D721Med (cell line): ENCODE measurements at regions not wholly inside any gene's neighbourhood (a gene's known extent, or its start where the extent isn't known, plus 50 kb on each side); places are given as distances from the start of the nearest gene placed in this dataset.
A peak's percentile ranks its signal among the peaks of the same experiment; 100 is the strongest.

Experiments used
- DNase-seq: peaks from one replicate; pipeline ENCODE4 v3.0.0; 2011; ENCODE audit warnings: low spot score; ENCODE audit not compliant: insufficient read length
- FAIRE-seq: peaks from 2 replicates; lab custom pipeline; 2011; peaks lifted over from hg19 to GRCh38; lab: Jason Lieb, UNC
- CTCF ChIP-seq: IDR thresholded peaks from 2 replicates; pipeline ENCODE4 v1.5.1; 2012; ENCODE audit warnings: mild to moderate bottlenecking, control low read depth; ENCODE audit not compliant: insufficient read depth; ENCODE audit errors: missing control alignments

DNA sequence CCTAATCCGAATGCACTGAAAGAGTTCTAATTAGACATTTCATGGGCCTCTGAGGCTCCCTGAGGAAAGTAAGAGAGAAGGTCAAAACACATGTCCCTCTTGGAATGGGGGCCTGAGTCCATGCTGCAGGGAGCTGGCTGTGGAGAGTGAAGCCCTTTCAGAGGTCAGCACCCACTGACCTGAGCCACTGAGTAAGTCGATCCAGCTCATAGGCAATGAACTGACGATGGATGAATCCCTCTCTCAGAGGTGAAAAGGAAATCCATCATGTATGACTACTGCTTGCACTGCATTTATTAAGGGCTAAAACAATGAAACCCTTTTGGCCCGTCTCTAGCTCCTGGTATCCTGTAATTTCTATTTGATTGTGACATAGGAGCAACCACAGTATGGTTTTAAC, 288.9 kb upstream of the VLDLR start:
- DNase-seq (no peak), FAIRE-seq (no peak)
- no peak for TF ChIP-seq CTCF

GRCh38 chr9:2335260-2335659, 286.3 kb upstream of the VLDLR start:
- FAIRE-seq (no peak), DNase-seq (no peak)
- TF ChIP-seq CTCF: no peak

GRCh38 chr9:2336055-2336454, 285.5 kb upstream of the VLDLR start:
- FAIRE-seq (no peak), DNase-seq (no peak)
- peak; percentile 6 for TF ChIP-seq CTCF

GRCh38 chr9:2337131-2337530, 284.5 kb upstream of the VLDLR start:
- DNase-seq (no peak), FAIRE-seq (no peak)
- no peak for TF ChIP-seq CTCF

- DNase-seq (no peak), FAIRE-seq (no peak)
- TF ChIP-seq CTCF: no peak
Observed at GRCh38 chr9:2337627-2338026, 284.0 kb upstream of the VLDLR start.

DNA sequence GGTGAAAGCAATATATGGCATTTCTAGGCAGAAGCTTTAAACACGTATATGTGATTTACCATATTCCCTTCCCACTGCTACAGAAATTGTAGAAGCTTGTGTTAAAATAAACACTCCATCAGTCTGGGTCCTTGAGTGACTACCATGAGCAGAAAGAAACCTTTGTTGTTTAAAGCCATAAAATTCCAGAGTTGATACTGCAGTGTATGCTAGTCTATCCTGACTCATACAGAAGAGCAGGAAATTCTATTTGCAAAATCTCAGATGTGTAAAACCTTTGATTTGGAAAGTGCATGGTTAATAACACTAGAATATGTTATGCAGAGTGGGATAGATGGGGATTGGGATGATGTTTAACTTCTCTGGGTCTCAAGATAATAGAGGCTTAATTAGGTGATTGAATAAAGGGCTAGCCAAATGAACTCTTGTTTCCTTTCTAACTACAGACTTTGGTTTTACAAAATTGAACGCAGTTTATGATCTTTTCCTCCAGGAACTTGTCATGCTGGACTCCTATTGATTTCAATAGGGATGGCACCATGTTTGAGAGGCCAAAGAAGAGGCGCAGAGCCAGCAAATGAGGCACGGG, 282.7 kb upstream of the VLDLR start:
- TF ChIP-seq CTCF: no peak
- FAIRE-seq: no peak
- DNase-seq: no peak

DNA sequence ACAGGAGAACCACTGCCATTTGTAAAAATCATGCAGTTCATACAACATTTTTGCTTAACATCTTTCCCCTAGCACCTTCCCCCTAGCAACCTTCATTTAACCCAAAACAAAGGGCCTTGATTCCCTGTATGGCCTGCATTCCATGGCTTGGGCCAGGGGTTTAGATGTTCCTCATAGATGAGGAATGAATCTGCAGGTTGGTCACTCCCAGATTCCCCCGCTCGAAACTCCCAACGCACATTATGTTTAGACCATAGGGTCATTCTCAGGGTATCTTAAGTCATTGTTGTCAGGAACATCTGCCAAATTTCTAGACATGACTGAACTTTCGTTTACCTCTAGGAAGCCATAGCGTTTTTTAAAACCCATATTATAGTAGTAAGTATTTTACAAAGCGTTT, 282.2 kb upstream of the VLDLR start:
- no peak for TF ChIP-seq CTCF
- no peak for DNase-seq
- FAIRE-seq: no peak
